BJ (cell line): ENCODE measurements at regions not wholly inside any gene's neighbourhood (a gene's known extent, or its start where the extent isn't known, plus 50 kb on each side); places are given as distances from the start of the nearest gene placed in this dataset.
"Not testable (repeated sequence)": the region's sequence is repeated elsewhere in the genome, so short reads cannot be mapped to it uniquely, and the experiment has no call there.

Experiments used
- CTCF ChIA-PET: fragments of 350-600 bp; formaldehyde crosslinking; extraction: SDS; loops from one replicate; lab custom pipeline; 2021; ENCODE audit warnings: antibody characterized with exemption, inconsistent platforms; lab: Yijun Ruan, JAX
- POLR2A ChIA-PET: fragments of 300-600 bp; sonication (Branson Sonifier 250); formaldehyde crosslinking; extraction: SDS; loops from one replicate; lab custom pipeline; 2021; ENCODE audit warnings: antibody characterized with exemption; lab: Charles Lee
- DNase-seq: peaks from one replicate; pipeline ENCODE4 v3.0.0-alpha.2; 2011; ENCODE audit warnings: low read depth
- H3K27me3 ChIP-seq: 2 replicates; pipeline ENCODE4 v1.6.0; 2011; ENCODE audit warnings: low read length; ENCODE audit not compliant: control insufficient read depth, insufficient read depth
- H3K36me3 ChIP-seq: 2 replicates; pipeline ENCODE4 v1.5.1; 2011; ENCODE audit warnings: low read length; ENCODE audit not compliant: control insufficient read depth, insufficient read depth
- H3K4me3 ChIP-seq: 2 replicates; pipeline ENCODE4 v1.5.1; 2011; ENCODE audit warnings: low read depth, mild to moderate bottlenecking, control low read depth, low read length
- TF ChIP-seq, protein P1 (sequence below): IDR thresholded peaks from 2 replicates; pipeline ENCODE4 v1.5.1; 2011; ENCODE audit warnings: low read depth, mild to moderate bottlenecking, control low read depth, inconsistent platforms, low read length, moderate library complexity; ENCODE audit not compliant: insufficient read depth

DNA sequence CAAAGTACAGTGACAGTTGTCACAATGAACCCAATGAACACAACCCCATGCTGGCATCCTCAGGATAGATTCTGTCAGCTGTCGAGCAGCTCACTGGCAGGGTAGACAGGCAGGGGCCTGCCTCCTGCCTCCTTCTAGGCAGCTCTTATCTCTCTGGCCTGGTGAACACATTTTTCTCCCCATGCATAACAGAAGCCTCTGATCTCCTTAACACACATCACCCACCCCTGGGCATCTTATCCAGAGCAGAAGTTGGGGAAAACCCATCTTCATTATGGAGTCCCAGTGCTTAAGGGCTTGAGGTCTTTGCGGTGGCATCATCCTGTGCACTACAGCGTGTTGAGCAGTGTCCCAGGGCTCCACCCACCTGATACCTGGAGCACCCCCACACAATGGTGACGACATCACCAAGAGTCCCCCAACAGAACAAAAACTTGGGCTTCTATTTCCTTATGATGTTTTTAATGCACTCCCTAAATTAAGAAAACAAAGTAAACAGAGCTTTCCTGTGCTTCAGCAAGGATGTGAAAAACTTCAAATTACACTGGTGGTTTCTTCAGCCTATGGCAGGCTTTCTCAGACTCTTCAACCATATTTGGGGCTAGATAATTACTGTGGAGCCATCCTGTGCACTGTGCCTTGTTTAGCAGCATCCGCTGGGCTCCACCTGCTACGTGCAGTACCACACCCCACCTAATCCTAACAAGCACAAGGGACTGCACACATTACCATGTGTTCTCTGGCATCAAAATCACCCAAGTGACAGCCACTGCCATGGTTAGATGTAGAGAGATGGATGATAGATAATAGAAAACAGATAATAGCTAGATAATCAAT, 277.4 kb upstream of the USP9Y start:
- TF ChIP-seq, protein P1, sequence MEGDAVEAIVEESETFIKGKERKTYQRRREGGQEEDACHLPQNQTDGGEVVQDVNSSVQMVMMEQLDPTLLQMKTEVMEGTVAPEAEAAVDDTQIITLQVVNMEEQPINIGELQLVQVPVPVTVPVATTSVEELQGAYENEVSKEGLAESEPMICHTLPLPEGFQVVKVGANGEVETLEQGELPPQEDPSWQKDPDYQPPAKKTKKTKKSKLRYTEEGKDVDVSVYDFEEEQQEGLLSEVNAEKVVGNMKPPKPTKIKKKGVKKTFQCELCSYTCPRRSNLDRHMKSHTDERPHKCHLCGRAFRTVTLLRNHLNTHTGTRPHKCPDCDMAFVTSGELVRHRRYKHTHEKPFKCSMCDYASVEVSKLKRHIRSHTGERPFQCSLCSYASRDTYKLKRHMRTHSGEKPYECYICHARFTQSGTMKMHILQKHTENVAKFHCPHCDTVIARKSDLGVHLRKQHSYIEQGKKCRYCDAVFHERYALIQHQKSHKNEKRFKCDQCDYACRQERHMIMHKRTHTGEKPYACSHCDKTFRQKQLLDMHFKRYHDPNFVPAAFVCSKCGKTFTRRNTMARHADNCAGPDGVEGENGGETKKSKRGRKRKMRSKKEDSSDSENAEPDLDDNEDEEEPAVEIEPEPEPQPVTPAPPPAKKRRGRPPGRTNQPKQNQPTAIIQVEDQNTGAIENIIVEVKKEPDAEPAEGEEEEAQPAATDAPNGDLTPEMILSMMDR = no peak
- ChIA-PET POLR2A (no interaction called here), CTCF (interaction anchor here (1.0 kb wide), 1 partner anchor 192 kb away, joined by 3 read pairs; no protein-coding TSS in a partner anchor)
- no peaks in the 10 kb centered on the region for H3K27me3 ChIP-seq
- H3K4me3 ChIP-seq = no peak overlapping the region
- DNase-seq = no peak
- H3K36me3 ChIP-seq = no peaks in the 10 kb centered on the region

DNA sequence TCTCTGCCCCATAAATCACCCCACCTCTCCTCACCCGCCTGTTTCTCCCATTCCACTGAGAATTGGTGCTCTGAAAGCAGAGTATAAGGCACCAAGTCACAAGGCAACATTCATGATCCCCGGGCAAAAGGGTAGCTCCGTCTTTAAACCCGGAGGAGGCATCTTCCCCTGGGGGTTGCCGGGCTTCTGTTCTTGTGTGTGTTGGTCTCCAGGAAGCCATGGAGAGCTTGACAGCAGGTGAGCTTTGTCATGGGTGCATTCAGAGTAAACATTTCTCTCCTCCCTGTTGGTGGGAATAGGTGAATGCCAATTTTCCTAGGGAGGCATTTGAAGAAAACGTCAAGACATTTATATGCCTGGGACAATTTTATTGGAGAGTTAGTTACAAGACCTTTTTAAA, 275.5 kb upstream of the USP9Y start:
- no peaks in the 10 kb centered on the region for H3K27me3 ChIP-seq
- DNase-seq = no peak
- POLR2A ChIA-PET = no interaction called here
- TF ChIP-seq, protein P1 = no peak
- H3K4me3 ChIP-seq = no peak overlapping the region
- CTCF ChIA-PET = no interaction called here
- H3K36me3 ChIP-seq = no peaks in the 10 kb centered on the region

DNA sequence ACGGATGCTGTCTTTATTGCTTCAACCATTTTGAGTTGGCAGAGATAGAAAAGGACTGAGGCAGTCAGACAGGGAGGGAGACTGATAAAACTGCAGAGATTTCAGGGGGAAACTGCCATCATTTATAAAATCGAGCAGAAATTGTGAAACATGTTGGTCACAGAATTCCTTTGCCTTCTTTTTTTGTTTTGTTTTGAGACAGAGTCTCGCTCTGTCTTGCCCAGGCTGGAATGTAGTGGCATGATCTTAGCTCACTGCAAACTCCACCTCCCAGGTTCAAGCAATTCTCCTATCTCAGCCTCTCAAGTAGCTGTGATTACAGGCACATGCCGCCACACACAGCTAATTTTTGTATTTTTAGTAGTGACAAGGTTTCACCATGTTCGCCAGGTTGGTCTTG, 273.7 kb upstream of the USP9Y start:
- Histone ChIP-seq H3K27me3 (no peaks in the 10 kb centered on the region), H3K36me3 (no peaks in the 10 kb centered on the region), H3K4me3 (no peak overlapping the region)
- ChIA-PET CTCF (no interaction called here), POLR2A (no interaction called here)
- TF ChIP-seq, protein P1 = no peak
- no peak for DNase-seq

DNA sequence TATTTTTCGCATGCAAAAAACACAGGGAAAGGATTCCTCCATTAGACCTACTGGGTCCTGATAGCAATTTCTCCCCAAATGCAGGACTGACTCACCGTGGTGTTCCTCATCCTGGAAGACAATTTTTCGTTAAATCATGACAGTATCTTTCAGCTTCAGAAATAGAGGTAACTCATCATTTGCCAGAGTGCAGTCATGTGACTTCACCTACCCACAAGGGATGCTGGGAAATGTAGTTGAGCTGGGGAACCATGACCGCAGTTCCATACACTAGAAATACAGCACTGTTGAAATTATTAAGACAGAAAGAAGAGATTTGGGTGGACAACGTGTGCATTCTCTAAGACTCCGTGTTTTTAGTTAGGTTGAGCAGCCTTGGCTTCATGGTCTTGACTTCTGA, 269.5 kb upstream of the USP9Y start:
- TF ChIP-seq, protein P1 = no peak
- Histone ChIP-seq H3K36me3 (no peaks in the 10 kb centered on the region), H3K27me3 (no peaks in the 10 kb centered on the region), H3K4me3 (no peak overlapping the region)
- ChIA-PET CTCF (no interaction called here), POLR2A (no interaction called here)
- no peak for DNase-seq

DNA sequence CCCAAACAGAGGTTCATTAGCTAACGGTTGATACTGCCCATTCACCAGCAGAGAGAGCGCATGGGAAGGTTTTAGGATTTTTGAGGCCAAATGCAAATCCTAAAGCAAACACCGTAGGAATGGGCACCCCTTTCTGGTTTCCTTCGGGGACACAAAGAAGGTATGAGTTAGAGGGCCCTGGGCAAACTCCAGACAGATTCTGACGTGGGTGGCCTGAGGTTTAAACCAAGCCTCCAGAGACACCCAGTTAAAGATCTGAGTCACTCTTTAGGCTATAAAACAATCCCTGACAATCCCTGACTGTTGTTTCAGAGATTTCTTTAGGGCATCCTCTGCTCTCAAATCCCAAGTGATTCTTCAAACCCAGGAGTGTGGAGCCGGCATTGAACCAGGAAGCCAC, 262.2 kb upstream of the USP9Y start:
- CTCF ChIA-PET, DNase-seq, H3K4me3 ChIP-seq, H3K27me3 ChIP-seq, H3K36me3 ChIP-seq, POLR2A ChIA-PET: not testable (repeated sequence)

DNA sequence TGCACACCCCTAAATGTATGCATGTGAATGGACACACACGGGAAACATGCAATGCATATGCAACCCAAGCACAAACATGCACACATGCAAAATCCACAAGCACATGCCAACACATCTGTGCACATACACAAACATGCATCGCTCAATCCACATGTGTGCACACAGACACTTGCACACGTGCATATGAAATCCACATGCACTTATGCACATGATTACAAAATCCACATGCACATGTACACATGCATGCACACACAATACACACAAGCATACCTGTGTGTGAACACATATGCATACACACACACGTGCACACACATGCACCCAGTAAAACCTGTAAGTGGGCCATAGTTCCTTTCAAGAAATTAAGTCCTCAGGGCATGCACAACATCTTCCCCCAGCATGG, 256.8 kb upstream of the USP9Y start:
- H3K36me3 ChIP-seq = no peaks in the 10 kb centered on the region
- no peaks in the 10 kb centered on the region for H3K27me3 ChIP-seq
- TF ChIP-seq, protein P1 = no peak
- POLR2A ChIA-PET = no interaction called here
- DNase-seq = no peak
- no peak overlapping the region for H3K4me3 ChIP-seq
- CTCF ChIA-PET = no interaction called here

DNA sequence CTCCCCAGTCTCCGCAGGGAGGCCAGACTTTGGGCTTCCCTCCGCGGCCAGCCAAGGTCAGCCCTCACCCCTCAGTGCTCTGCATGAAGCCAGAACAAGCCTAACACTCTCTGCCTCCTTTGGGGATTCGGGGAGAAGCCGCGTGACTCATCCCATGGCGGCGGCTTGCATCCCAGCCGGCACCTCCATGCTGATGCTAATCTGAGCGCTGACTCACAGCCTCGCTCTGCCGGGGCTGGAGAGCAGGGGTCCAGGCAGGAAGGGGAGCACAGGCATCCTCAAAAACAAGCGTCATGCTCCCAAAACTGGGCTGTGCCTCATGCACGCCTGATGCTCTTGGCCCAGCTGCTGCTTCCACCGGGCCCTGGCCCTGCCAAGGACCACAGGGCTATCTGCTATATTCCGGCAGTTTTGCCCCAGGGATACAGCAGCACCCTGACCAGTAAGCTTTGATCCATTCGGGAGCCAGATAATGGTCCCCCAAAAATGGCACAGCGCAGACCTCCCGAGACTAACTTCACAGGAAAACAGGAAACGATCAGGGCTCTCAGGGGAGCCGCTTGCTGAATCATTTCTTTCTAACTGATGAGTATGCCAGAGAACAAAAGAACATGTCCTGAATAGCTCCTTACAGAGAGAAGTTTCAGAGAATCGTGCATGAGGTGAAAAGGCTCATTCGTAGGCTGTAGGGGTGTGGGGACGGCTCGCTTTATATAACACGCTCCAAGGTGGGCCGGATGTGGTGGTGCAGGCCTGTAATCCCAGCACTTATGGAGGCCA, 254.4 kb upstream of the USP9Y start:
- H3K27me3 ChIP-seq, CTCF ChIA-PET, H3K36me3 ChIP-seq, DNase-seq, POLR2A ChIA-PET, H3K4me3 ChIP-seq: not testable (repeated sequence)

DNA sequence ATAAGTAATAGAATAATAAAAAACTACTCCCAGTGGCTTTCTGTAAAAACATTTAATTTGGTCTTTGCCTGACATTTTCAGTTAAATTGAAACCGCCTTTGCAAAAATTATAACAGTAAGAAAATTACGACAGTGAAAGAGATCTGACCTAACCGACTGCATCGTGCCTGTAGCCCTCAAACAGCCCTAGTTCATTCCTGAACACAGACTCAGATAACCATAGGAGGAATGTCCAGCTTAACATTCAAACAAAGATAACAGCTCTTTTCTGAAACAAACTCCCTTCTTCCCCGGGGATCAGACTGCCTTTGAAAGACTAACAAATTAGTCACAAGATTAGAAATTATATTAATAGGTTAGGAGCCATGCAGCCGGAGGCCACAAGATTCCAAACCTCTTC, 252.5 kb upstream of the USP9Y start:
- CTCF ChIA-PET, H3K27me3 ChIP-seq, DNase-seq, H3K36me3 ChIP-seq, POLR2A ChIA-PET, H3K4me3 ChIP-seq: not testable (repeated sequence)
